ENCODE measurements at regions not wholly inside any gene's neighbourhood (a gene's known extent, or its start where the extent isn't known, plus 50 kb on each side); places are given as distances from the start of the nearest gene placed in this dataset.
A peak's percentile ranks its signal among the peaks of the same experiment; 100 is the strongest.

DNA sequence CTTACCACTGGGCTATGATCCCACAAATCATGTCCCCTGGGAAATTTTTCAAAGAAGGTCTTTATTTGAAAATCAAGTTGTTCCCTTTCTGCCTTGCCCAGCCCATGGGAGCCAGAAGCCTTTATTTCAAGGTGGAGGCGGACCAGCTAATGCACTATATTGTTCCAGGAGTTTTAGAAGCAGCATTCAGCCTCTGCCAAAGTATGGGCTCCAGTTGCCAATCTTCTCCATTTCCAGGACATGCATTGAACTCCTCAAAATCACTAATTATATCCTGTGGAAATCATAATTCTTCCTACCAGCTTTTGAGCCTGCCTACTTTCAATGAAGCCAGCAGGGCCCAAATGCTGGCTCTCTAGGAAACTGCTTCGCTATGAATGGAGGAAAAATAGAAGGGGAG lies 195.8 kb downstream of the RAD51AP2 start:
- no peaks in the 10 kb centered on the region for H3K4me1 ChIP-seq (ENCODE audit: control insufficient read depth, insufficient read depth, low read length)
- no peaks in the 10 kb centered on the region for H3K9me3 ChIP-seq (replicated peaks; ENCODE audit: low read length)
- no peaks in the 10 kb centered on the region for H3K36me3 ChIP-seq (ENCODE audit: insufficient read depth, low read length)
- no peak overlapping the region for H3K9ac ChIP-seq (ENCODE audit: low read depth, low read length)
- H3K4me3 ChIP-seq (ENCODE audit: low read length), result no peak overlapping the region
- H3K27me3 ChIP-seq (ENCODE audit: control insufficient read depth, insufficient read depth, low read length), result peaks cover 12% of the 10 kb centered on the region
- H3K4me2 ChIP-seq (ENCODE audit: low read length), result no peak overlapping the region

DNA sequence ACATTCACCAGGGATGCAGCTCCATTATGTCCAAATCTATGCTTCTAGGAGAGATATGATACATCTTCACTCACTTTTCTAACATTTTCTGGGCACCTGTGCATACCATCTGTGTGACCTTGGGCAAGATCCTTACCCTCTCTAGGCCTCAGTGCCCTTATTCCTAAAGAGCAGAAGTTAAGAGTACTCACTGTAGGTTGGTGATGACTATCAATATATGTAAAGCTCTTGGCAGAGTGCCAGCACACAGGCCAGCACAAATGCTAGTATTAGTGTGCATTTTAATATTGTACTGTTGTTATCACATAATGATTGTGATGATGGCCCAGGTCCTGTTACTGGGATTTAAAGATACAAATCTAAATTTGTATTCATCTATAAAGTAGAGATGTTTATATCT lies 199.2 kb downstream of the RAD51AP2 start:
- Histone ChIP-seq H3K9ac (ENCODE audit: low read depth, low read length) (no peak overlapping the region), H3K4me1 (ENCODE audit: control insufficient read depth, insufficient read depth, low read length) (peaks cover 6% of the 10 kb centered on the region), H3K27me3 (ENCODE audit: control insufficient read depth, insufficient read depth, low read length) (no peaks in the 10 kb centered on the region)

DNA sequence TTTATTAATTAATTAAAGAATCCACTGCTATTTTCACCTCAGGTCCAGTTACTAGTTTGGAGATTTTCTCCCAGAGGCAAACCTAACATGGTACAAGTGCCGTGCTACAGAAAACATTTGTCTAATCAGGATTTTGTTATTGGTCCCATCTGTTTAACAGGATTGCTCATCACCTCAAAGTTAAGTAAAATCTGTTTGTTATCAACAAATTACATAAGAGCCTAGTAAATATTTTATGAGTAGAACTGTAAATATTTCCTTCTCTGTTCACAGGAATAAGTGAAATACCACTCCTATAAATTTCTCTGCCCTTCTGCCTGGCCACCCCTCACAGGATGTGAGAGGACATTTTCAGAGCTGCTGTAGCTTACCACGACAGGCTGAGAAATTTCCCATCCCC lies 200.2 kb downstream of the RAD51AP2 start:
- Histone ChIP-seq H3K36me3 (ENCODE audit: insufficient read depth, low read length) (no peaks in the 10 kb centered on the region), H3K9ac (ENCODE audit: low read depth, low read length) (no peak overlapping the region), H3K9me3 (replicated peaks; ENCODE audit: low read length) (no peaks in the 10 kb centered on the region), H3K4me2 (ENCODE audit: low read length) (no peak overlapping the region), H3K4me3 (ENCODE audit: low read length) (no peak overlapping the region), H3K4me1 (ENCODE audit: control insufficient read depth, insufficient read depth, low read length) (peaks cover 15% of the 10 kb centered on the region), H3K27me3 (ENCODE audit: control insufficient read depth, insufficient read depth, low read length) (no peaks in the 10 kb centered on the region)

More for the DNA sequence above, 199.2 kb downstream of the RAD51AP2 start:
- H3K4me3 ChIP-seq (ENCODE audit: low read length), result no peak overlapping the region
- no peaks in the 10 kb centered on the region for H3K36me3 ChIP-seq (ENCODE audit: insufficient read depth, low read length)
- H3K9me3 ChIP-seq (replicated peaks; ENCODE audit: low read length), result no peaks in the 10 kb centered on the region
- H3K4me2 ChIP-seq (ENCODE audit: low read length), result no peak overlapping the region

DNA sequence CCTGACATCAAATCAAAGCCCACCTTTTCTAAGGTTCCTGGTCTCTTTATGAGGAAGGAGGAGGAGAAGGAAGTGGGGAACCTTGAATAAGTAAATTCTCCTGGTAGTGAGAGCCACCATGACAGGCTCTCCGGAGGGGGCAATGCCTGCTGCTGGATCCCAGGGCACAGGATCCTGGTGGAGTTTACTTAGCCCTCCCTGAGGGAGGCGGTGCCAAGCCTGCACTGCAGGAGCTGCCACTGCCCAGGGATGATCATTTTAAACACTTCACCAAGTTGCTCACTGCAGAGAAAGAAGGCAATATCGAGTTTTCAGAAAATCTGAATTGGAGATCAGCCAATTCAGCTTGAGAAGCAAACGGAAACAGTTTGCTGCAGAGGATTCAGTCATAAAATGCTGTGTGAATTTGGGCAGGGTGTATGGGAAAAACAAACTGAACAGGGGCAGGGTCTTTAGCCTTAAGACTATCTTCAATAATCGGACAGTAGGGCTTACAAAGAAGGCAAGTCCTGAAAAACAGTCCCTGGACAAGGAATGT lies 200.7 kb downstream of the RAD51AP2 start:
- Histone ChIP-seq H3K27me3 (ENCODE audit: control insufficient read depth, insufficient read depth, low read length) (no peaks in the 10 kb centered on the region), H3K9ac (ENCODE audit: low read depth, low read length) (no peak overlapping the region), H3K4me3 (ENCODE audit: low read length) (no peak overlapping the region), H3K9me3 (replicated peaks; ENCODE audit: low read length) (no peaks in the 10 kb centered on the region), H3K4me1 (ENCODE audit: control insufficient read depth, insufficient read depth, low read length) (peaks cover 17% of the 10 kb centered on the region), H3K36me3 (ENCODE audit: insufficient read depth, low read length) (no peaks in the 10 kb centered on the region), H3K4me2 (ENCODE audit: low read length) (no peak overlapping the region)

GRCh38 chr2:17313261-17313660 lies 205.0 kb downstream of the RAD51AP2 start:
- no peaks in the 10 kb centered on the region for H3K36me3 ChIP-seq (ENCODE audit: insufficient read depth, low read length)
- H3K27me3 ChIP-seq (ENCODE audit: control insufficient read depth, insufficient read depth, low read length), result no peaks in the 10 kb centered on the region
- peak overlapping the region; percentile 15 for H3K4me2 ChIP-seq (ENCODE audit: low read length)
- H3K9ac ChIP-seq (ENCODE audit: low read depth, low read length), result no peak overlapping the region
- peaks cover 27% of the 10 kb centered on the region for H3K4me1 ChIP-seq (ENCODE audit: control insufficient read depth, insufficient read depth, low read length)
- no peak overlapping the region for H3K4me3 ChIP-seq (ENCODE audit: low read length)
- no peaks in the 10 kb centered on the region for H3K9me3 ChIP-seq (replicated peaks; ENCODE audit: low read length)

- Histone ChIP-seq H3K4me3 (ENCODE audit: low read length) (no peak overlapping the region), H3K4me1 (ENCODE audit: control insufficient read depth, insufficient read depth, low read length) (peaks cover 29% of the 10 kb centered on the region), H3K9ac (ENCODE audit: low read depth, low read length) (no peak overlapping the region), H3K27me3 (ENCODE audit: control insufficient read depth, insufficient read depth, low read length) (no peaks in the 10 kb centered on the region), H3K9me3 (replicated peaks; ENCODE audit: low read length) (no peaks in the 10 kb centered on the region), H3K4me2 (ENCODE audit: low read length) (peak overlapping the region; percentile 34), H3K36me3 (ENCODE audit: insufficient read depth, low read length) (no peaks in the 10 kb centered on the region)
Observed at GRCh38 chr2:17311771-17312511, 206.3 kb downstream of the RAD51AP2 start.

DNA sequence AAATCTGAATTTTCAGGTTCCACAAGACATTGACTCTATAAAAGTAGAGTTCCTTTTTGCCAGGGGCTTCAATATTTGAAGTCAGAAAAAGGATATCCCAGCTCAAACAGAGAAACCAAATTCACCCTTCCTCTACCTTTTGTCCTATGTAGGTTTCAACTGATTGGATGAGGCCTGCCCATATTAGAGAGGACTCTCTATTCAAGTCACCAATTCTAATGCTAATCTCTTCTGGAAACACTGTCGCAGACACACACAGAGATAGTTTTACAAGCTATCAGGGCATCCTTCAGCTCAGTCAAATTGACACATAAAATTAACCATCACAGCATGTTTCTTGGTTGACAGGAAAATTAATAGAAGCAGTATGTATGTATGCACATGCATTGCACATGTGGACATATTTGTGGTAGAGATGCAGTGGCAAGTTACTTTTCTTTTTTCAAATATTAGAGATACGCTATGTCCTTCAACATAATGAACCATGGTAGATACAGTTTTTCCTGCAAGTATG lies 207.1 kb downstream of the RAD51AP2 start:
- no peaks in the 10 kb centered on the region for H3K27me3 ChIP-seq (ENCODE audit: control insufficient read depth, insufficient read depth, low read length)
- H3K4me1 ChIP-seq (ENCODE audit: control insufficient read depth, insufficient read depth, low read length), result peaks cover 31% of the 10 kb centered on the region
- H3K9ac ChIP-seq (ENCODE audit: low read depth, low read length), result no peak overlapping the region
- no peaks in the 10 kb centered on the region for H3K36me3 ChIP-seq (ENCODE audit: insufficient read depth, low read length)
- no peak overlapping the region for H3K4me3 ChIP-seq (ENCODE audit: low read length)
- H3K4me2 ChIP-seq (ENCODE audit: low read length), result no peak overlapping the region
- no peaks in the 10 kb centered on the region for H3K9me3 ChIP-seq (replicated peaks; ENCODE audit: low read length)

- no peak overlapping the region for H3K4me2 ChIP-seq (ENCODE audit: low read length)
- H3K27me3 ChIP-seq (ENCODE audit: control insufficient read depth, insufficient read depth, low read length), result no peaks in the 10 kb centered on the region
- no peaks in the 10 kb centered on the region for H3K9me3 ChIP-seq (replicated peaks; ENCODE audit: low read length)
- no peak overlapping the region for H3K4me3 ChIP-seq (ENCODE audit: low read length)
- H3K9ac ChIP-seq (ENCODE audit: low read depth, low read length), result no peak overlapping the region
- H3K36me3 ChIP-seq (ENCODE audit: insufficient read depth, low read length), result no peaks in the 10 kb centered on the region
- H3K4me1 ChIP-seq (ENCODE audit: control insufficient read depth, insufficient read depth, low read length), result peaks cover 31% of the 10 kb centered on the region
Observed at GRCh38 chr2:17309741-17310339, 208.4 kb downstream of the RAD51AP2 start.

DNA sequence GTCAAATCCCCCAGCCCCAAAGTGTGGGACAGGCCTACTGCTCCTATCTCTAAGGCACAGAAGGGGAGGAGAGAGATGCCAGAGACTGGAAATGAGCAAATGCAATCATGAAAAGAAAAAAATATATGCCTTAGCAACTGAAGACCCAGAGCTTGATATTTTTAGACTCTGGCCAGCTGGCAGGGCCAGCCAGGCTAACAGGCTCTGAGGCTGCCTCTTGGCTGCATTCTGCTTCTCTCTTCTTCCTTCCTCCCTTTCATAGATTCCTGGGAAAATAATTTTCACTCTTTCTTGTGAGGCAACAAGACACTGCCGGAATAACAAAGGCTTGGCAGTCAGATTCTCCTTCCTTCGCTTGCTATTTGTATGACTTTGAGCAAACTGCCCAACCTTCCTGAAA lies 209.1 kb downstream of the RAD51AP2 start:
- Histone ChIP-seq H3K4me1 (ENCODE audit: control insufficient read depth, insufficient read depth, low read length) (peaks cover 26% of the 10 kb centered on the region), H3K4me3 (ENCODE audit: low read length) (no peak overlapping the region), H3K9ac (ENCODE audit: low read depth, low read length) (no peak overlapping the region), H3K27me3 (ENCODE audit: control insufficient read depth, insufficient read depth, low read length) (no peaks in the 10 kb centered on the region), H3K4me2 (ENCODE audit: low read length) (no peak overlapping the region), H3K36me3 (ENCODE audit: insufficient read depth, low read length) (no peaks in the 10 kb centered on the region), H3K9me3 (replicated peaks; ENCODE audit: low read length) (no peaks in the 10 kb centered on the region)

GRCh38 chr2:17306706-17307105 lies 211.5 kb downstream of the RAD51AP2 start:
- Histone ChIP-seq H3K27me3 (ENCODE audit: control insufficient read depth, insufficient read depth, low read length) (no peaks in the 10 kb centered on the region), H3K4me1 (ENCODE audit: control insufficient read depth, insufficient read depth, low read length) (peaks cover 31% of the 10 kb centered on the region), H3K36me3 (ENCODE audit: insufficient read depth, low read length) (no peaks in the 10 kb centered on the region)

GRCh38 chr2:17306219-17306618 lies 212.0 kb downstream of the RAD51AP2 start:
- no peak overlapping the region for H3K9ac ChIP-seq (ENCODE audit: low read depth, low read length)
- no peaks in the 10 kb centered on the region for H3K36me3 ChIP-seq (ENCODE audit: insufficient read depth, low read length)
- H3K4me1 ChIP-seq (ENCODE audit: control insufficient read depth, insufficient read depth, low read length), result peaks cover 30% of the 10 kb centered on the region
- no peak overlapping the region for H3K4me3 ChIP-seq (ENCODE audit: low read length)
- H3K4me2 ChIP-seq (ENCODE audit: low read length), result no peak overlapping the region
- H3K9me3 ChIP-seq (replicated peaks; ENCODE audit: low read length), result no peaks in the 10 kb centered on the region
- H3K27me3 ChIP-seq (ENCODE audit: control insufficient read depth, insufficient read depth, low read length), result no peaks in the 10 kb centered on the region

More at GRCh38 chr2:17306706-17307105, 211.5 kb downstream of the RAD51AP2 start:
- no peak overlapping the region for H3K9ac ChIP-seq (ENCODE audit: low read depth, low read length)
- H3K4me2 ChIP-seq (ENCODE audit: low read length), result no peak overlapping the region
- no peaks in the 10 kb centered on the region for H3K9me3 ChIP-seq (replicated peaks; ENCODE audit: low read length)
- H3K4me3 ChIP-seq (ENCODE audit: low read length), result no peak overlapping the region
